ENCODE measurements at regions not wholly inside any gene's neighbourhood (a gene's known extent, or its start where the extent isn't known, plus 50 kb on each side); places are given as distances from the start of the nearest gene placed in this dataset.

DNA sequence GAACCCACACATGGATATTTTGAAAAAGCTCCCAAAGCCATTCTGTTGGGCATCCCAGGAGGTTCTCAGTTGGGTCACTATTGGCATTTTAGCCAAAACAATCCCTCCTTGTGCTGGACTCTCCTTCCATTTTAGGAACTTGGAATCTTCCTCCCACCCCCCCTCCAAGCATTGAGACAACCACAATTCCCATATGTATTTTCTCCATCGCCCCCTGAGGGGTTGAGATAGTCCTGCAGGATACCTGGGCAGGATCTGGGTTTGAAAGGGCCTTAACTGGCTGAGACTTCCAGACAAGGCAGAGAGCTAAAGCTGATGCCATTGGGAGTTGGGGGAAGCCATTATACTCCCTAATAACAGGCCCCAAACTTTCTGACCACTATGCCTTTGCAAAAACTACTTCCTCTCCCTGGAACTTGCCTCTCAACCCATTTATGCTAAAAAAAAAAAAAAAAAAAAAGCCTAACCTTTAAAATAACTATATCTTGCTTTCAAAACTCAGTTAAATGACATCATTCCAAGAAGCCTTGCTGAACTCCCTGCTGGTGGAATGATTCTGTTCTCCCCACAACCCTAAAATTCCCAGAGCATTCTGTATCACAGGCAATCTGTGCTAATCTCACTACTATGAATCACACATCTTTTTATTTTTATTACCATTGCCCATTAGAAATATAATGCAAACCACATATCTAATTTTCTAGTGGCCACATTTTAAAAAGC is 77.5 kb upstream of the PDE1C start:
- TF ChIP-seq, protein P1, sequence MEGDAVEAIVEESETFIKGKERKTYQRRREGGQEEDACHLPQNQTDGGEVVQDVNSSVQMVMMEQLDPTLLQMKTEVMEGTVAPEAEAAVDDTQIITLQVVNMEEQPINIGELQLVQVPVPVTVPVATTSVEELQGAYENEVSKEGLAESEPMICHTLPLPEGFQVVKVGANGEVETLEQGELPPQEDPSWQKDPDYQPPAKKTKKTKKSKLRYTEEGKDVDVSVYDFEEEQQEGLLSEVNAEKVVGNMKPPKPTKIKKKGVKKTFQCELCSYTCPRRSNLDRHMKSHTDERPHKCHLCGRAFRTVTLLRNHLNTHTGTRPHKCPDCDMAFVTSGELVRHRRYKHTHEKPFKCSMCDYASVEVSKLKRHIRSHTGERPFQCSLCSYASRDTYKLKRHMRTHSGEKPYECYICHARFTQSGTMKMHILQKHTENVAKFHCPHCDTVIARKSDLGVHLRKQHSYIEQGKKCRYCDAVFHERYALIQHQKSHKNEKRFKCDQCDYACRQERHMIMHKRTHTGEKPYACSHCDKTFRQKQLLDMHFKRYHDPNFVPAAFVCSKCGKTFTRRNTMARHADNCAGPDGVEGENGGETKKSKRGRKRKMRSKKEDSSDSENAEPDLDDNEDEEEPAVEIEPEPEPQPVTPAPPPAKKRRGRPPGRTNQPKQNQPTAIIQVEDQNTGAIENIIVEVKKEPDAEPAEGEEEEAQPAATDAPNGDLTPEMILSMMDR (conservative IDR thresholded peaks at IDR 0.05; ENCODE audit: low read depth, low read length) = no peak
- H3K4me3 ChIP-seq (ENCODE audit: low read depth, low read length) = no peak overlapping the region
- DNase-seq (ENCODE audit: low read depth) = no peak

DNA sequence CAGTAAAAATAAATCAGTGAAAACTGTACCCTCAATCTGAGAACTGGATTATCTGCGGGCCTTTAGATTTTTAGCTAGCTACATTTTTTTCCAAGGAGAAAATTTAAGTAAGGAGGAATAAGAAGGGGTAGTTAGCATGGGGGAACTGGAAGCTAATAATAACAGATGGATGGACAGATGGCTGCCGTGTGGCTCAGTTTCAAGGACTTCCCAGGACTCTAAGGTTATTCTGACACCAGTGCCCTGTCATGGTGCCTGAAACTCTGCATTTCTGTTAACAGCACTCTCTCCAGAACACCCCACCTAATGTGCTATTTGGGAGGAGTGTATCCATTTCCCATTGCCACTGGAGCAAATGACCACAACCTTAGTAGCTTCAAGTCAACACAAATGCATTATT is 75.7 kb upstream of the PDE1C start:
- H3K4me3 ChIP-seq (ENCODE audit: low read depth, low read length) = no peak overlapping the region
- DNase-seq (ENCODE audit: low read depth) = no peak
- TF ChIP-seq, protein P1 (conservative IDR thresholded peaks at IDR 0.05; ENCODE audit: low read depth, low read length) = no peak

DNA sequence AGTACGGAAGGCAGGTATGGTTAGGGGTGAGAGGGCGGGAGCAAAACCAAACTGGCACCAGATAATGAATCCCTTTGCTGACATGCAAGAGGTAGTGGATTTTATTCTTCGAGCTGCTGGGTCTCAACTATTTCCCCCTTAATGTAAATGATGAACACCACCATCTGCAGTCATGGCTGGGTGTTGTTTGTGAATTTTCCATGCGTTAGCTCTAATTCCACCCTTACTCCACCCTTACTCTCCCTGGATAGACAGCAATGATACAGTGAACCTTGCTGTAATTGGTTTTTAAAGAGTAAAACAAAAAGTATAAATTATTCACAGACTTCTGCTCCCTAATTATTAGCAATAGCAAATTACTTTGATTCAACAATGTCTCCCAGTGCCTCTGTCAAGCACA is 74.5 kb upstream of the PDE1C start:
- TF ChIP-seq, protein P1 (conservative IDR thresholded peaks at IDR 0.05; ENCODE audit: low read depth, low read length) = no peak

DNA sequence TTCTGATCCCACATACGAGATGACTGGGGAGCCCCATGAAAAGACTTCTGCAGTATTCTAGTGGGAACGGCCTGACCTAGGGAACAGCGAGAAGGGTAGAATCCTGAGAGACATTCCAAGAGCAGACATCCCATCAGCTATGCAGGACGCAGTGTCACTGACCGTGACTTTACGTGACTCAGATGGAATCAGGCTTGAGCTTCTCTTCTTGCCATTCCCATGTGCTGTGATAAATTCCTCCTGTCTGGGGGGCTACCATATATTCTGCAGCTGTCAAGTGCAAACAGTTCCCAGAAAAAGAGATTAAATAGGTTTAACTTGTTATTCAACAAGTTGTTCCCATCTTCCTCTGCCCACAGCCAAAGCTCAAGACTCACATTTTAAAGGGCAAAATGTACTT is 73.1 kb upstream of the PDE1C start:
- TF ChIP-seq, protein P1 (conservative IDR thresholded peaks at IDR 0.05; ENCODE audit: low read depth, low read length) = no peak
- no peak for DNase-seq (ENCODE audit: low read depth)
- H3K4me3 ChIP-seq (ENCODE audit: low read depth, low read length) = no peak overlapping the region

More for the DNA sequence above, 74.5 kb upstream of the PDE1C start:
- H3K4me3 ChIP-seq (ENCODE audit: low read depth, low read length) = no peak overlapping the region
- DNase-seq (ENCODE audit: low read depth) = no peak

DNA sequence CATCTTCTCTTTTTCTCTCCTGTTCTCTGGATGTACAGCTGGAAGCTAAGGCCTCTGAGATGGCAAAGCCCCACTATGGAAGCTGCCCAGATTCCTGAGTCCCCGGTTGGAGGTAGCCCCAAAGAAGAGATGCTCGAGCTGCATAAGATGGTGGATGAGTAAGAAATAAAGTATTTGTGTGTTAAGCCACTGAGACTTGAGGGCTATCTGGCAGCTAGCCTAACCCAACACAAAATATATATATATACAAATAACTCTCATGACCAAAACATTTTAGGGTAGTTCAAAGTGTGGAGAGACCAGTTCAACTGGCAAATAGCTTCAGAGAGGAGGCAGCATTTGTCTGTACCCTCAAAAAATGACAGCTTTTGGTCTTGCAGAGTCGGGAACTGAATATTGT is 72.4 kb upstream of the PDE1C start:
- TF ChIP-seq, protein P1 (conservative IDR thresholded peaks at IDR 0.05; ENCODE audit: low read depth, low read length) = no peak
- H3K4me3 ChIP-seq (ENCODE audit: low read depth, low read length) = no peak overlapping the region
- peak; percentile 45 for DNase-seq (ENCODE audit: low read depth)

DNA sequence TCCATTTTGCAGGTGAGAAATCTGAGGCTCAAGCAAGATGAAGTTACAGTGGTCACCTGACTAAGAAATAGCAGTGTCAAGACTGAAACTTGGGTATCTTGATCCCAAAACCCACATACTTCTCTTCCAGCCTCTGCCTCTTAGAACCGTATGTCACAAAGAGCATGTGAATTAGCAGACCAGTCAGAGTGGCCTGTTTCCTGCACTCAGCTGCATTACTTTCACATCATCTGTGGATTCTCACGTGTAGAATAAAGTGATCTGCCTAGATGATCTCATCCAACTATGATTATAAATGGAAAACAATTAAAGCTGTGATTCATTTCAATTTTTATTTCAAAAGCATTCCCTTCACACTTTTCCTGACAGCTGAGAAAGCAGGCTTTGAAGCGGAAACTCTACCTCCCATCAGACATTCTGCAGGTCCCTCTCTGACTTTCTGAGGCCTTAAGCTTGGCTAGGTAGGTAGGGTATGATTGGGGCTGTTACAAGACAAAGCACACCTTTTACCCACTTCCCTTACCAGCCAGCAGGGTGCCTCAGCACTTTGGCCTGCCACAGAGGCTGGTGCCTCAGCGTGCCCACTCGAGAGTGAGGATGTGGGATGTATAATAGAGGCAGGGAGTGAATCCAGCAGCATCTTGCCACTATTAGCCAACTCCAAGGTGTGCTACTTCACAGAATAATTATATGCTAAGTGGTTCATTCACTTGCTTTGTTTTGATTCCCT is 70.2 kb upstream of the PDE1C start:
- DNase-seq (ENCODE audit: low read depth) = no peak
- TF ChIP-seq, protein P1 (conservative IDR thresholded peaks at IDR 0.05; ENCODE audit: low read depth, low read length) = no peak

More for the DNA sequence above, 70.2 kb upstream of the PDE1C start:
- no peak overlapping the region for H3K4me3 ChIP-seq (ENCODE audit: low read depth, low read length)
